ENCODE measurements at regions not wholly inside any gene's neighbourhood (a gene's known extent, or its start where the extent isn't known, plus 50 kb on each side); places are given as distances from the start of the nearest gene placed in this dataset.

DNA sequence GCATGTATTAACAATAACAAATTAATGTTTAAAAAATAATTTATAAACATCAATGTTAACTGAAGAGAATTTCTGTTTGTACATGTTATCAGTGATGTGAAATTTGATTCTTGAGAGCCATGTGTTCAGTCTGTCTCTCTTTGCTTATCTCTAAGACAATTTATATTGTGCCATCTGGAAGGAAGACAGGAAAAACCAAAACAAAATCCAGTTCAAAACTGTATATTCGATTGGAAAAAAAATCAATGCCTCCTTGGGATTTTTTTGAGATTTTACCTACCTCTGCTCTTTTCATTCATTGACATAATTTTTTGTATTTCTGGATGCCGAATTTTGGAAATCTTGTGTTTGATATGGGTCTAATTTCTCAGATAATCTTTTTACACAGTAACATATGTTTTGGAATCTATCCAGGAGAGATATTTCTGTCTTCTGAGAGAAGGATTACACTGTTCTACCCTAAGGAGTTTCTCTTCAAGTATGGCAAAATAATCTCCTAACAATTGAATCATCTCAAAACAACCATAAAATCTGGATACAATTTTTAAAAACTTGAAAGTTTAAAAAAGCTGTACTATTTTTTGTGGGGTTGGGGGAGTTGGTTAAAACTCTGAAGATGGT, 311.9 kb upstream of the GNAI1 start:
- no peak for TF ChIP-seq EZH2phosphoT487 (IDR thresholded peaks at IDR 0.05; ENCODE audit: insufficient read depth, low read depth)
- no peak for TF ChIP-seq EZH2 (IDR thresholded peaks at IDR 0.05; ENCODE audit: insufficient read depth, poor library complexity, severe bottlenecking)
- H3K9me2 ChIP-seq (ENCODE audit: insufficient read depth): no peaks in the 10 kb centered on the region
- H3K4me2 ChIP-seq (ENCODE audit: unreplicated experiment): no peak overlapping the region
- H3K4me1 ChIP-seq (ENCODE audit: insufficient read depth): peaks cover 6% of the 10 kb centered on the region; the same call in 1 of the 2 replicates
- no peaks in the 10 kb centered on the region for H4K20me1 ChIP-seq (ENCODE audit: insufficient read depth)
- no peak for DNase-seq
- 60 to 69% methylated on average over 2 of the region's 2 CpGs for WGBS, 2 experiments (ENCODE audit: low coverage in 1 of 2, low lambda C conversion rate in 2 of 2, missing lambda C conversion rate in 2 of 2)
- in situ Hi-C loops (cut with MboI): no loop called here
- H3K27me3 ChIP-seq (replicated peaks; ENCODE audit: insufficient read depth): no peaks in the 10 kb centered on the region
- H3K9ac ChIP-seq: no peak overlapping the region
- no peak overlapping the region for H3K4me3 ChIP-seq
- H3K9me3 ChIP-seq (ENCODE audit: low read depth): no peaks in the 10 kb centered on the region
- H3K36me3 ChIP-seq (ENCODE audit: low read depth): no peaks in the 10 kb centered on the region
- peaks cover 6% of the 10 kb centered on the region; the same call in 1 of the 2 replicates for H3F3A ChIP-seq (ENCODE audit: insufficient read depth)
- H3K27ac ChIP-seq: no peak overlapping the region
- no peaks in the 10 kb centered on the region for H3K79me2 ChIP-seq (ENCODE audit: insufficient read depth)
- peak overlapping the region; percentile 58 for H2AFZ ChIP-seq

DNA sequence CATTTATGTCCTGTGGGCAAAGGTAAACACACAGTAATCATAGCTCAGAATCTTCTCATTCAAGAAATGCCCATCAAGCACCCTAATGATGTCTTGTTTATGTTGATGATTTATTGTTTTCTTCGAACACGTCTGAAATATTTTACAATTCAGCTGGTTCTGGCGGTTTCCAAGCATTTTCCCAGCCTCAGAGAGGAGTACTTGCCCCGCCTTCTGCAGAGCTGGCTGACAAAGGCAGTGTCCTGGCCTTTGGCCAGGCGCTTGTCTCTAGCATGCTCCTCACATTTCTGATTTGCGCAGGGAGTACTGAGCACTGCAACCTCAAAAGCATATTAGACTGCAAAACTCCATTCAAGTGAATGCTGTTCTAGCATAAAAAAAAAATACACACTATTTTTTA, 314.2 kb upstream of the GNAI1 start:
- peak; percentile 68 for DNase-seq

DNA sequence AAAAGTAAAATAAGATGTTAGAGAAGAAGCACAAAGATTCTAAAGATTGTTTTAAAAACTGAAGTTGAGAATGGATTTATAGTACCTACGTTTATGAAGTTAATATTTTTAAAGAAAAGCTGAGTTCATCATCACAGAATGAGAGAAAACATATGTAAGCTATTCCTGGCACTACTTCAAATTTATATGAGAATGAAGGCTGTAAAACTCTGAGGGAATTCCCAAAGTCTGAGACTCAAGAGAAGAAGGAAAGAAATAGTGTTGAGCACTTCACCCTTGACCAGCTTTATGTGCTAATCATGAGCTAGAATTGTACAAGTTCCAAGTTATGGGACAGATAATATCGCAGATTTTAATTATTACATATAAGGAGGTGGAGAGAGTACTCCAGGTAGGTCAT, 323.7 kb upstream of the GNAI1 start:
- H3K79me2 ChIP-seq (ENCODE audit: insufficient read depth): no peaks in the 10 kb centered on the region
- no peaks in the 10 kb centered on the region for H3K36me3 ChIP-seq (ENCODE audit: low read depth)
- H3K4me1 ChIP-seq (ENCODE audit: insufficient read depth): no peaks in the 10 kb centered on the region
- H3K9me2 ChIP-seq (ENCODE audit: insufficient read depth): no peaks in the 10 kb centered on the region
- H4K20me1 ChIP-seq (ENCODE audit: insufficient read depth): no peaks in the 10 kb centered on the region
- no peak overlapping the region for H3K4me3 ChIP-seq
- no peaks in the 10 kb centered on the region for H3K9me3 ChIP-seq (ENCODE audit: low read depth)
- H3K27ac ChIP-seq: no peak overlapping the region
- no peak for DNase-seq
- no peaks in the 10 kb centered on the region for H3K27me3 ChIP-seq (replicated peaks; ENCODE audit: insufficient read depth)
- no peaks in the 10 kb centered on the region for H3F3A ChIP-seq (ENCODE audit: insufficient read depth)
- in situ Hi-C loops (cut with MboI): no loop called here
- TF ChIP-seq EZH2phosphoT487 (IDR thresholded peaks at IDR 0.05; ENCODE audit: insufficient read depth, low read depth) (no peak), EZH2 (IDR thresholded peaks at IDR 0.05; ENCODE audit: insufficient read depth, poor library complexity, severe bottlenecking) (no peak)
- H3K9ac ChIP-seq: no peak overlapping the region
- no peak overlapping the region for H3K4me2 ChIP-seq (ENCODE audit: unreplicated experiment)
- no peak overlapping the region for H2AFZ ChIP-seq
- 94 to 99% methylated on average over 2 of the region's 2 CpGs for WGBS, 2 experiments (ENCODE audit: low coverage in 1 of 2, low lambda C conversion rate in 2 of 2, missing lambda C conversion rate in 2 of 2)

More for the DNA sequence above, 314.2 kb upstream of the GNAI1 start:
- H3K9ac ChIP-seq: peak overlapping the region; percentile 34; the same call in 1 of the 2 replicates
- no peak overlapping the region for H3K4me2 ChIP-seq (ENCODE audit: unreplicated experiment)
- no peaks in the 10 kb centered on the region for H4K20me1 ChIP-seq (ENCODE audit: insufficient read depth)
- H3K27me3 ChIP-seq (replicated peaks; ENCODE audit: insufficient read depth): no peaks in the 10 kb centered on the region
- H3K4me1 ChIP-seq (ENCODE audit: insufficient read depth): peaks cover 6% of the 10 kb centered on the region; the same call in 1 of the 2 replicates
- peak overlapping the region; percentile 73 for H2AFZ ChIP-seq
- H3K79me2 ChIP-seq (ENCODE audit: insufficient read depth): no peaks in the 10 kb centered on the region
- peak overlapping the region; percentile 44 for H3K4me3 ChIP-seq
- in situ Hi-C loops (cut with MboI): no loop called here
- no peaks in the 10 kb centered on the region for H3K9me3 ChIP-seq (ENCODE audit: low read depth)
- WGBS, 2 experiments (ENCODE audit: low coverage in 1 of 2, low lambda C conversion rate in 2 of 2, missing lambda C conversion rate in 2 of 2): 32 to 54% methylated on average over 6 of the region's 6 CpGs
- no peaks in the 10 kb centered on the region for H3K36me3 ChIP-seq (ENCODE audit: low read depth)
- H3F3A ChIP-seq (ENCODE audit: insufficient read depth): peaks cover 6% of the 10 kb centered on the region; the same call in 1 of the 2 replicates
- H3K9me2 ChIP-seq (ENCODE audit: insufficient read depth): no peaks in the 10 kb centered on the region
- H3K27ac ChIP-seq: no peak overlapping the region
- no peak for TF ChIP-seq EZH2 (IDR thresholded peaks at IDR 0.05; ENCODE audit: insufficient read depth, poor library complexity, severe bottlenecking)
- no peak for TF ChIP-seq EZH2phosphoT487 (IDR thresholded peaks at IDR 0.05; ENCODE audit: insufficient read depth, low read depth)

DNA sequence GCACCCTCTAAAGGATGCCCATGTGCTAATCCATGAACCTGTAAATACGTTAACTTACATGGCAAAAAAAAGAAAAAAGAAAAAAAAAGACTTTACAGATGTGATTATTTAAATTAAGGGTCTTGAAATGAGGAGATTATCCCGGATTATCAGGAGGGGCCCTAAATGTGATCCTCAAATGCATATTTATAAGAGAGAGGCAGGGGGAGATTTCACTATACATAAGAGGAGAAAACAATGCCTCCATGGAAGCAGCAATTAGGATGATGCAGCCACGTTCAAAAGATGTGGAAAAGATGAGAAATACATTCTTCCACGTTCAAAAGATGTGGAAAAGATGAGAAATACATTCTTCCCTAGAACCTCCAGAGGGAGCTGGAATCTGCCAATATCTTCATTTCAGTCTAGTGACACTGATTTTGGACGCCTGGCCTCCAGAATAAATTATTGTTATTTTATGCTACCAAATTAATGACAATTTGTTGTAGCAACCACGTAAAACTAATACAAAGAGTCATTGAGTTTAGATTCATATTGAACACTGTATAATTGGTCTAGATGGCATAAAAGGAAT, 328.4 kb upstream of the GNAI1 start:
- Histone ChIP-seq H3K9me2 (ENCODE audit: insufficient read depth) (no peaks in the 10 kb centered on the region), H3K4me1 (ENCODE audit: insufficient read depth) (no peaks in the 10 kb centered on the region), H3K4me2 (ENCODE audit: unreplicated experiment) (no peak overlapping the region), H3K9ac (no peak overlapping the region), H3K27me3 (replicated peaks; ENCODE audit: insufficient read depth) (no peaks in the 10 kb centered on the region), H2AFZ (peak overlapping the region; percentile 45; the same call in 1 of the 2 replicates), H3K36me3 (ENCODE audit: low read depth) (no peaks in the 10 kb centered on the region), H3K27ac (no peak overlapping the region), H3K4me3 (no peak overlapping the region), H4K20me1 (ENCODE audit: insufficient read depth) (no peaks in the 10 kb centered on the region), H3K9me3 (ENCODE audit: low read depth) (no peaks in the 10 kb centered on the region), H3K79me2 (ENCODE audit: insufficient read depth) (no peaks in the 10 kb centered on the region), H3F3A (ENCODE audit: insufficient read depth) (no peaks in the 10 kb centered on the region)
- DNase-seq: peak; percentile 71
- WGBS, 2 experiments (ENCODE audit: low coverage in 1 of 2, low lambda C conversion rate in 2 of 2, missing lambda C conversion rate in 2 of 2): 33 to 36% methylated on average over 6 of the region's 6 CpGs
- in situ Hi-C loops (cut with MboI): loop anchor here (10.0 kb wide), 1 partner anchor 219 kb away; no protein-coding TSS in a partner anchor
- TF ChIP-seq EZH2phosphoT487 (IDR thresholded peaks at IDR 0.05; ENCODE audit: insufficient read depth, low read depth): no peak
- TF ChIP-seq EZH2 (IDR thresholded peaks at IDR 0.05; ENCODE audit: insufficient read depth, poor library complexity, severe bottlenecking): no peak

Measured in GM23248 (cell line).